Tibial artery (tissue), 4 donors: ENCODE measurements at regions not wholly inside any gene's neighbourhood (a gene's known extent, or its start where the extent isn't known, plus 50 kb on each side); places are given as distances from the start of the nearest gene placed in this dataset.

ENCODE experiments used
- DNase-seq, 2 donors: peaks; one replicate each; pipeline ENCODE4 v3.0.0-alpha.2; 2019
- H3K27ac ChIP-seq, 2 donors: fragments of 200-600 bp; sonication (generic) in 1 of 2; 1 replicate in 1 of 2; 2 replicates in 1 of 2; pipeline ENCODE4 v1.5.1; 2018 to 2019; ENCODE audit warnings: mild to moderate bottlenecking in 1 of 2
- H3K27me3 ChIP-seq, 2 donors: fragments of 200-600 bp; sonication (generic) in 1 of 2; one replicate each; pipeline versions ENCODE4 v1.5.1 to v1.6.0; 2016 to 2019
- H3K36me3 ChIP-seq, 3 donors: fragments of 200-600 bp; sonication (generic) in 2 of 3; one replicate each; pipeline ENCODE4 v1.5.1; 2016 to 2019; ENCODE audit warnings: mild to moderate bottlenecking in 2 of 3
- H3K4me1 ChIP-seq, 4 donors: fragments of 200-600 bp; sonication (generic) in 2 of 4; 1 replicate in 3 of 4; 2 replicates in 1 of 4; pipeline ENCODE4 v1.5.1; 2016 to 2019
- H3K4me3 ChIP-seq, 2 donors: fragments of 200-600 bp; sonication (generic) in 1 of 2; 1 replicate in 1 of 2; 2 replicates in 1 of 2; pipeline ENCODE4 v1.5.1; 2018 to 2019; ENCODE audit warnings: mild to moderate bottlenecking in 2 of 2
- H3K9me3 ChIP-seq, 3 donors: fragments of 200-600 bp; sonication (generic) in 1 of 3; one replicate each; pipeline ENCODE4 v1.5.1; 2016 to 2019
- CTCF ChIP-seq, 2 experiments: fragments of 200-600 bp in 1 of 2; fragments of 450-650 bp in 1 of 2; IDR thresholded peaks; one replicate each; pipeline ENCODE4 v1.5.1; 2017 to 2019; ENCODE audit warnings: antibody characterized with exemption in 2 of 2, mild to moderate bottlenecking in 1 of 2, moderate library complexity in 1 of 2
- intact Hi-C: fragments of 100-400 bp; cut with DNase I; formaldehyde crosslinking; loops from one replicate; pipeline ENCODE4 v1.15.0; 2023; ENCODE audit warnings: low total_unique reads

GRCh38 chr3:103672346-103672745 lies 1237.5 kb downstream of the ZPLD1 start:
- intact Hi-C loops = no loop called here
- Histone ChIP-seq H3K4me1 (no peaks in the 10 kb centered on the region), H3K36me3 (no peaks in the 10 kb centered on the region), H3K27me3 (no peaks in the 10 kb centered on the region), H3K27ac (no peak overlapping the region), H3K9me3 (no peaks in the 10 kb centered on the region), H3K4me3 (no peak overlapping the region)
- no peak for TF ChIP-seq CTCF (IDR thresholded peaks at IDR 0.05)
- DNase-seq = no peak

DNA sequence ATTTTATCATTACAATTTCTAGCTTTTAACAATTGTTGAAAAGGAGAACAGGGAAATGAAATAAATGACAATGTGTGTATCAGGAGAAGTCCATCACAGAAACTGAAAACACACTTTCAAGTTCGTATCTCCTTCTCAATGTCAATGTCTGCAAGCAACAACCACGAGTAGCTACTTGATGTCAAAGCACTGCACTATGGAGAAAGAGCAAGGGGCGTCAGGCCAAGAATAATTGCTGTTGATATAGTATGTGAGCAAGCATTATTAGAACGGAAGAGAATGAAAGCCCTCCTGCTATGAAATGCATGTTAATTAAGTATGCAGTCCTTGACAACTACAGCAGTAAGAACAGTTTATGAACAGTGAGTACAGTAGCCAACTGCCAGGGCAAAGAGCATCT lies 1250.1 kb downstream of the ZPLD1 start:
- H3K9me3 ChIP-seq = no peaks in the 10 kb centered on the region
- H3K27me3 ChIP-seq = no peaks in the 10 kb centered on the region
- H3K36me3 ChIP-seq = no peaks in the 10 kb centered on the region
- no peaks in the 10 kb centered on the region for H3K4me1 ChIP-seq
- intact Hi-C loops = no loop called here
- no peak overlapping the region for H3K27ac ChIP-seq
- H3K4me3 ChIP-seq = no peak overlapping the region
- TF ChIP-seq CTCF (IDR thresholded peaks at IDR 0.05) = no peak
- no peak for DNase-seq

DNA sequence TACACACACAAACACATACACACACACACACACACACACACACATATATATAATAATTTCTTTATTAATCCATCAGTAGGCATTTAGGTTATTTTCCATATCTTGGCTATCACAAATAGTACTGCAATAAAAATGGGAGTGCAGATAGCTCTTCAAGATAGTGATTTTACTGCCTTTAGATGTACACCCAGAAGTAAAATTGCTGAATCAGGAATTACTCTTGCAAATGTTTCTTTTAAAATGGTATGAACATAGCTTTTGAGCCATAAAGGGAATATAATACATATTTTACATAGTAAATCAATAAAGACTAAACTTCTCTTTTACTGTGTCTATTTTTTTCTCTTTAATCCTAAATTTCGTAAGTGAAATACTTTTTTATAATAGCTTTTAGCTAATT lies 1251.1 kb downstream of the ZPLD1 start:
- H3K9me3 ChIP-seq = no peaks in the 10 kb centered on the region
- intact Hi-C loops = no loop called here
- no peak overlapping the region for H3K27ac ChIP-seq
- no peaks in the 10 kb centered on the region for H3K4me1 ChIP-seq
- H3K4me3 ChIP-seq = no peak overlapping the region
- no peaks in the 10 kb centered on the region for H3K36me3 ChIP-seq
- no peak for TF ChIP-seq CTCF (IDR thresholded peaks at IDR 0.05)
- DNase-seq = no peak
- H3K27me3 ChIP-seq = no peaks in the 10 kb centered on the region

GRCh38 chr3:103690536-103690935 lies 1255.7 kb downstream of the ZPLD1 start:
- Histone ChIP-seq H3K36me3 (no peaks in the 10 kb centered on the region), H3K4me3 (no peak overlapping the region), H3K9me3 (no peaks in the 10 kb centered on the region), H3K4me1 (no peaks in the 10 kb centered on the region), H3K27ac (no peak overlapping the region), H3K27me3 (no peaks in the 10 kb centered on the region)
- TF ChIP-seq CTCF (IDR thresholded peaks at IDR 0.05) = no peak
- intact Hi-C loops = no loop called here
- DNase-seq = no peak

- H3K9me3 ChIP-seq = no peaks in the 10 kb centered on the region
- no peak overlapping the region for H3K4me3 ChIP-seq
- H3K27me3 ChIP-seq = no peaks in the 10 kb centered on the region
- intact Hi-C loops = no loop called here
- H3K27ac ChIP-seq = no peak overlapping the region
- no peaks in the 10 kb centered on the region for H3K4me1 ChIP-seq
- no peak for DNase-seq
- TF ChIP-seq CTCF (IDR thresholded peaks at IDR 0.05) = no peak
- no peaks in the 10 kb centered on the region for H3K36me3 ChIP-seq
Observed at GRCh38 chr3:103693831-103694230, 1259.0 kb downstream of the ZPLD1 start.

GRCh38 chr3:103698646-103699045 lies 1263.8 kb downstream of the ZPLD1 start:
- H3K36me3 ChIP-seq = no peaks in the 10 kb centered on the region
- no peaks in the 10 kb centered on the region for H3K9me3 ChIP-seq
- no peak overlapping the region for H3K4me3 ChIP-seq
- DNase-seq = no peak
- H3K27ac ChIP-seq = no peak overlapping the region
- no peak for TF ChIP-seq CTCF (IDR thresholded peaks at IDR 0.05)
- no peaks in the 10 kb centered on the region for H3K27me3 ChIP-seq
- no peaks in the 10 kb centered on the region for H3K4me1 ChIP-seq
- intact Hi-C loops = no loop called here
